Mesothelial cell of epicardium (in vitro differentiated cells): ENCODE measurements at regions not wholly inside any gene's neighbourhood (a gene's known extent, or its start where the extent isn't known, plus 50 kb on each side); places are given as distances from the start of the nearest gene placed in this dataset.

Experiments used
- DNase-seq, 2 experiments: peaks; one replicate each; pipeline ENCODE4 v3.0.0; 2021; ENCODE audit warnings: low spot score in 2 of 2; ENCODE audit not compliant: unreplicated experiment in 2 of 2
- H3K27ac Mint-ChIP-seq: 2 replicates; pipeline ENCODE4 v1.8.0; 2021; ENCODE audit warnings: mixed read lengths
- H3K27me3 Mint-ChIP-seq: 2 replicates; pipeline ENCODE4 v1.8.0; 2021; ENCODE audit warnings: low read depth, mixed read lengths
- H3K36me3 Mint-ChIP-seq: 2 replicates; pipeline ENCODE4 v1.8.0; 2021; ENCODE audit warnings: mixed read lengths
- H3K4me1 Mint-ChIP-seq: 2 replicates; pipeline ENCODE4 v1.8.0; 2021; ENCODE audit warnings: mixed read lengths
- H3K4me3 Mint-ChIP-seq: 2 replicates; pipeline ENCODE4 v1.8.0; 2021; ENCODE audit warnings: mild to moderate bottlenecking, moderate library complexity, mixed read lengths
- H3K9me3 Mint-ChIP-seq: 2 replicates; pipeline ENCODE4 v1.8.0; 2021; ENCODE audit warnings: mixed read lengths
- TF ChIP-seq, protein P1 (sequence below): fragments of 200-600 bp; sonication (generic); IDR thresholded peaks from one replicate; pipeline ENCODE4 v1.5.0; 2021; ENCODE audit warnings: antibody characterized with exemption; ENCODE audit not compliant: unreplicated experiment

- Mint-ChIP-seq H3K9me3 (peaks cover 13% of the 10 kb centered on the region), H3K27me3 (no peaks in the 10 kb centered on the region), H3K4me3 (no peak overlapping the region), H3K27ac (no peak overlapping the region), H3K4me1 (peaks cover 16% of the 10 kb centered on the region), H3K36me3 (no peaks in the 10 kb centered on the region)
- TF ChIP-seq, protein P1, sequence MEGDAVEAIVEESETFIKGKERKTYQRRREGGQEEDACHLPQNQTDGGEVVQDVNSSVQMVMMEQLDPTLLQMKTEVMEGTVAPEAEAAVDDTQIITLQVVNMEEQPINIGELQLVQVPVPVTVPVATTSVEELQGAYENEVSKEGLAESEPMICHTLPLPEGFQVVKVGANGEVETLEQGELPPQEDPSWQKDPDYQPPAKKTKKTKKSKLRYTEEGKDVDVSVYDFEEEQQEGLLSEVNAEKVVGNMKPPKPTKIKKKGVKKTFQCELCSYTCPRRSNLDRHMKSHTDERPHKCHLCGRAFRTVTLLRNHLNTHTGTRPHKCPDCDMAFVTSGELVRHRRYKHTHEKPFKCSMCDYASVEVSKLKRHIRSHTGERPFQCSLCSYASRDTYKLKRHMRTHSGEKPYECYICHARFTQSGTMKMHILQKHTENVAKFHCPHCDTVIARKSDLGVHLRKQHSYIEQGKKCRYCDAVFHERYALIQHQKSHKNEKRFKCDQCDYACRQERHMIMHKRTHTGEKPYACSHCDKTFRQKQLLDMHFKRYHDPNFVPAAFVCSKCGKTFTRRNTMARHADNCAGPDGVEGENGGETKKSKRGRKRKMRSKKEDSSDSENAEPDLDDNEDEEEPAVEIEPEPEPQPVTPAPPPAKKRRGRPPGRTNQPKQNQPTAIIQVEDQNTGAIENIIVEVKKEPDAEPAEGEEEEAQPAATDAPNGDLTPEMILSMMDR: no peak
- no peak for DNase-seq
Measured at GRCh38 chr14:86708846-86709339, 1178.9 kb downstream of the FLRT2 start.

DNA sequence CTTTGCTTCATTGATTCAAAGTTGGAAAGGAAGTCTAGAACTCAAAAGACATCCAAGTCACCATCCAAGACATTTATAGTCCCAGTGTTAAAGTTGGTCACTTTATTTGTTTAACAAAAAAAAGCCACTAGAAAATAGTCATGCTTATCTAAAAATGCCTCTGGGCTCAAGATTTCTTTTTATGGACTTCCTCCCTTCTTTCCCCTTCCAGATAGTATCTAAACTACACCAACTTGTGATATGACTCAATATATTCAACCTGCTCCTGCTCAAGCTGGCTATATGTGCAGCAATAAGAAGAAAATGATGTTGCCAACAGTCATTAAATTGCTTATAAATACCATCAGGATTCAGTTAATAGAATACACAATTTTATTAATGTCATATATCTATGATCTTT lies 1177.1 kb downstream of the FLRT2 start:
- Mint-ChIP-seq H3K27ac (no peak overlapping the region), H3K36me3 (no peaks in the 10 kb centered on the region), H3K4me3 (no peak overlapping the region), H3K27me3 (no peaks in the 10 kb centered on the region), H3K4me1 (peaks cover under 1% of the 10 kb centered on the region), H3K9me3 (peaks cover 13% of the 10 kb centered on the region)
- TF ChIP-seq, protein P1: no peak
- no peak for DNase-seq

- H3K4me3 Mint-ChIP-seq: no peak overlapping the region
- TF ChIP-seq, protein P1: no peak
- H3K4me1 Mint-ChIP-seq: no peaks in the 10 kb centered on the region
- H3K27me3 Mint-ChIP-seq: no peaks in the 10 kb centered on the region
- H3K27ac Mint-ChIP-seq: no peak overlapping the region
- DNase-seq: no peak
- H3K36me3 Mint-ChIP-seq: no peaks in the 10 kb centered on the region
- peaks cover 4% of the 10 kb centered on the region for H3K9me3 Mint-ChIP-seq
Measured at GRCh38 chr14:86683561-86683960, 1153.6 kb downstream of the FLRT2 start.

- H3K4me1 Mint-ChIP-seq: no peaks in the 10 kb centered on the region
- H3K4me3 Mint-ChIP-seq: no peak overlapping the region
- no peaks in the 10 kb centered on the region for H3K9me3 Mint-ChIP-seq
- no peaks in the 10 kb centered on the region for H3K27me3 Mint-ChIP-seq
- H3K27ac Mint-ChIP-seq: no peak overlapping the region
- no peak for DNase-seq
- no peaks in the 10 kb centered on the region for H3K36me3 Mint-ChIP-seq
- TF ChIP-seq, protein P1: no peak
Measured at GRCh38 chr14:86675059-86675458, 1145.1 kb downstream of the FLRT2 start.

DNA sequence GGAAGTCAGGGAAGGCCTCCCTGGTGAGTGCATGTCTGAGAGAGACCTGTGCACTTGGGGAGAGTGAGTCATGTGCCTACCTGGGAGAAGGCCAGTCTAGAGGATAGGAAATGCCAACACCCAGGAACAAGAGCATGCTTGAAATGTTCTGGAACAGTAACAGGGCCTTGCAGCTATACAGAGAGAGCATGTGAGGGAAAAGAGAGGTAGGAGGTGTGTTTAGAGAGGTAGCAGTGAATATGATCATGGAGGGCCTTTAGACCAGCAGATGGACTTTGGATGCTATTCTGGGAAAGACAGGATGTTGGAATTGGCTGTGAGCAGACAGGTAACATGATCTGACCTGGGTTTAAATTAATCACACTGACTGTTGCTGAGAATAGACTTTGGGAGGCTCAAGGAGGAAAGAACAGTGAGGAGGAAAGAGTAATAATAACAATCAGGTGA lies 1143.6 kb downstream of the FLRT2 start:
- no peaks in the 10 kb centered on the region for H3K27me3 Mint-ChIP-seq
- DNase-seq: no peak
- no peak overlapping the region for H3K27ac Mint-ChIP-seq
- H3K9me3 Mint-ChIP-seq: peaks cover 1% of the 10 kb centered on the region
- H3K4me3 Mint-ChIP-seq: no peak overlapping the region
- H3K4me1 Mint-ChIP-seq: no peaks in the 10 kb centered on the region
- TF ChIP-seq, protein P1: no peak
- no peaks in the 10 kb centered on the region for H3K36me3 Mint-ChIP-seq

DNA sequence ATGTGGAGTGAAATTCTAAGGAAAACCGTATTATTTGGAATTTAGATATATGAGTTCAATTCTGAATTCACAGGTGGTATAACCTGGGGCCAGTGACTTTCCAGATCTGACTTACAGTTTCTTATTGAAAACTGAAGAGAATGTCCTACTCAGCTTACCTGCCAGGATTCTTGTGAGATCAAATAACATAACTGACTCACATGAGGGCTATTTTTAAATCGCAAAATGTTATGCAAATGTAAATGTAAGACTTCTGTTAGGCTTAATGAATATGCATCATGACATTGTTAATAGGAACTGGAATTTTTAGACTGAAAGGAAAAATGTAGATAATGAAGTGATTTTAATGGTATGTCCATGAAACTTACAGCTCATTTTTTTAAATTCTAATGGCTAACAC lies 1142.1 kb downstream of the FLRT2 start:
- Mint-ChIP-seq H3K36me3 (no peaks in the 10 kb centered on the region), H3K4me1 (no peaks in the 10 kb centered on the region), H3K9me3 (peaks cover 3% of the 10 kb centered on the region), H3K27me3 (no peaks in the 10 kb centered on the region), H3K27ac (no peak overlapping the region), H3K4me3 (no peak overlapping the region)
- TF ChIP-seq, protein P1: no peak
- DNase-seq: no peak
